ENCODE measurements at regions not wholly inside any gene's neighbourhood (a gene's known extent, or its start where the extent isn't known, plus 50 kb on each side); places are given as distances from the start of the nearest gene placed in this dataset.

- TF ChIP-seq MEIS2 (IDR thresholded peaks at IDR 0.05; ENCODE audit: partially characterized antibody) = no peak
- TF ChIP-seq MEF2D (tag; conservative IDR thresholded peaks at IDR 0.05; ENCODE audit: low read depth) = no peak
- TF ChIP-seq HDAC3 (IDR thresholded peaks at IDR 0.05; ENCODE audit: borderline replicate concordance, partially characterized antibody) = no peak
- no peak for TF ChIP-seq ZMIZ1 (IDR thresholded peaks at IDR 0.05; ENCODE audit: low read depth in 2 of 2, low read length in 2 of 2)
- TF ChIP-seq SMC3 (conservative IDR thresholded peaks at IDR 0.05; ENCODE audit: insufficient read depth, low read depth, low read length) = 0 out of 2 replicates have a peak, but pooled peaks have one; percentile 18
- TF ChIP-seq NR1H2 (CRISPR knock-in tag; IDR thresholded peaks at IDR 0.05) = no peak
- TF ChIP-seq RBFOX2 (IDR thresholded peaks at IDR 0.05; ENCODE audit: low read depth, low read length) = no peak
- no peak for TF ChIP-seq CEBPZ (IDR thresholded peaks at IDR 0.05; ENCODE audit: borderline replicate concordance, low read depth, low read length)
Observed at GRCh38 chr1:198465201-198466144, 75.0 kb downstream of the ATP6V1G3 start (continued).
